ENCODE measurements at regions not wholly inside any gene's neighbourhood (a gene's known extent, or its start where the extent isn't known, plus 50 kb on each side); places are given as distances from the start of the nearest gene placed in this dataset.
"Not testable (repeated sequence)": the region's sequence is repeated elsewhere in the genome, so short reads cannot be mapped to it uniquely, and the experiment has no call there.

DNA sequence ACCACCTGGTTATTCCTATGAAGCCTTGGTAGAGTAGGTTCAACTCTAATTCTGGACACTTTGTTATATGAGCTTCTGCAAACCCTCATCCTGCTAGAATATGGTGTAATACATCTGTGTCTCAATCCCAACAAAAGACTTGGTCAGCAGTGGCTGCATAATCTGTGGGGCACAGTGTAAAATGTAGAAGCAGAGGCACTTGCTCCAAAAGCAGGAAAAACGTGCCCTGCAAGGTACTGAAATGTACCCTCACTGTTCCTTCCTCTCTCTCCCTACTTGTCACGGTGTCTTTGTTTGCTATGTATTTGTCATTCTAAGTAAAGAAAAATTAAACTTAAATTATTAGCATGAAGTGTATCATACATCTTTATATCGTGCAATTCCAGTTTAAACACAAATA is 267.9 kb downstream of the BCL11B start:
- DNase-seq (ENCODE audit: low read depth), result no peak

DNA sequence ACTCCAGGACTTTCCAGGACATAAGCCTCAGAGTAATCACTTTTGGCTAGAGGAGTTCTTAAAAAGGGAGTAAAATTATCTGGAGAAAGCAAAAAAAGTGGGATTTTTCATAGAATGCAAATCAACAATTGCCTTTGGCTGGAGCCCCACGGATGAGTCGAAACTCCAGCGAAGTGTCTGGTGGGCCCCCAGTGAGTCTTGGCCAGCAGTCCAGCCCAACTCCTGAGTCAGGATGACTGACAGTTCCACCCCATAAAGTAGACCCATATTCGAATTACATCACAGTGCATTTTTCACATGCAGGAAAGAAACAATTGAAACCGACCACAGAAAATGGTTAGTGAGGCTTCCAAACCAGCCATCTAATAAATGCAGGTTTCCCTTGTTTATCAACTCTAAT is 265.7 kb downstream of the BCL11B start:
- no peak for DNase-seq (ENCODE audit: low read depth)

DNA sequence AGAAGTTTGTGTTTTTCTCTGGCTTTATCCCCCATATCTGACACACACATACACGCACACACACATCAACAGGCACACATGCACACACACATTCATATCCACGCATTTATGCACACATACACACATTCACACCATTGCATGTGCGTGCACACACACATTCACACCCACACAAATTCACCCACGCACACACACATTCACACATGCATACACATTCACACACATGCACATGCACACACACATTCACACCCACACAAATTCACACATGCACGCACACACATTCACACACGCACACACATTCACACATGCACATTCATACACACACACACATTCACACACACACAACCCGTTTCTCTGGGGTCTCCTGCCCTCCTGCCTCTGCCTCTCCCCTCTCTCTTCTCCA is 264.2 kb downstream of the BCL11B start:
- no peak for DNase-seq (ENCODE audit: low read depth)

DNA sequence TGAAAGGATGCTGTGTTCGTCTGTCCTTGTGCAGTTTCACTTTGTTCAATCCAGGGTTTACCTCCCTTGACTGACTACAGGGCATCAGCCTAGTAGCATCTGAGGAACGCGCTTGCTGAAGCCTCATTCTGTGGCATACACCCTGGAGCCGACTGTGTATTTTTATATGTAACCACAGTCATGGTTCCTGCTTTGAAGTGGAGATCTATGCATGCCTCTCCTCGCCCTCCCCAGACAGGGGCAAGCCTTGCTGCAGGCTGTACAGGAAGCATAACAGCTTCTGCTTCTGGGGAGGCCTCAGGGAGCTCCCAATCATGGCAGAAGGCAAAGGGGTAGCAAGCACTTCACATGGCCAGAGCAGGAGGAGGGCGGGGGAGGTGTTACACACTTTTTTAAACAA is 262.1 kb downstream of the BCL11B start:
- no peak for DNase-seq (ENCODE audit: low read depth)

DNA sequence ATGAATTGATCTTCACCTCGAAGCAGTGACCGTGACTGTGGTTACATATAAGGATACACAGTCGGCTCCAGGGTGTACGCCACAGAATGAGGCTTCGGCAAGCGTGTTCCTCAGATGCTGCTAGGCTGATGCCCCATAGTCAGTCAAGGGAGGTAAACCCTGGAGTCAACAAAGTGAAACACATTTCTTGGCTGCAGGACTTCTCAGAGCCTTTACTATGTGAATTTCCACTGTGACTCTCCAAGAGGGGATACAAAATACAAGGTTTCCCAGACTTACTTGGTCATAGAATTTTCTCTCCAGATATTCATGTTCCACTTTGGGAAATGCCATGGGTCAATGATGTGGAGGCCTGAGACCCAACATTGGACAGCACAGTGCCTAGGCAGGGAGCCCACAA is 260.6 kb downstream of the BCL11B start:
- DNase-seq (ENCODE audit: low read depth), result no peak

DNA sequence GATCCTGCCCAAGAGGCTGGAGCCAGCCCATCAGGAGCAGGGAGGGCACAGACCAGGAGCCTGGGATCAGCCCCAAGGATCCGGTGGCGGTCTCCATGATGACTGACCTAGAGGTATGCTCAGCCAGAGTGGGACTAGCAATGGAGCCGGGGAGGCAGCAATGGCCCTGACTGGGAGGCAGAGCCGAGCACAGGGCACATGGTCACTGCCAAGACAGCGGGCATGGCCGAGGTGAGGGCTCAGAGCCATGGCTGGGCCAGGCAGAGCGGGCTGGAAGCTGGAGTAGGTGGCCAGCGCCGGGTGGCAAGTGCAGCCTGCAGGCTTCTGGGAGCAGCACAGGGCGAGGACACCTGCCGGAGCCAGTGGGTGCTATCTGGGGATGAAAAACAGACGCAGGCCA is 259.3 kb downstream of the BCL11B start:
- DNase-seq (ENCODE audit: low read depth), result no peak

DNA sequence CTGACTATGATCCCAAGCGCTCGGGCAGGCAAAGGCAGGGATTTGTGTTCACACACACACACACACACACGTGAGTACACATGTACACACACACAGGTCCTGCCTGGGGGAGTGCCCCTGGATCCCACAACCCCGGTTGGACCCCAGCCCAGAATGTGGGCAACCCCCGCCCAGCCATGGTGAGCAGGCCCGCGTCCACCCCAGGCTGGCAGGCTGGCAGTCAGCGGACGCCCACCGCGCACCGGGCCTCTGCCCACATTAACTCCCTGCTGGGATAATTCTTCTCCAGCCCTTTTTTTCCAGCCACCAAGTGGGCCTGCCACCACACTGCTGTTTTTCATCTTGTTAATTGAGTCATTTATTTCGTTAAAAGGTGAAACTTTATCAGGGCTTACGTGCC is 256.2 kb downstream of the BCL11B start:
- no peak for DNase-seq (ENCODE audit: low read depth)

DNA sequence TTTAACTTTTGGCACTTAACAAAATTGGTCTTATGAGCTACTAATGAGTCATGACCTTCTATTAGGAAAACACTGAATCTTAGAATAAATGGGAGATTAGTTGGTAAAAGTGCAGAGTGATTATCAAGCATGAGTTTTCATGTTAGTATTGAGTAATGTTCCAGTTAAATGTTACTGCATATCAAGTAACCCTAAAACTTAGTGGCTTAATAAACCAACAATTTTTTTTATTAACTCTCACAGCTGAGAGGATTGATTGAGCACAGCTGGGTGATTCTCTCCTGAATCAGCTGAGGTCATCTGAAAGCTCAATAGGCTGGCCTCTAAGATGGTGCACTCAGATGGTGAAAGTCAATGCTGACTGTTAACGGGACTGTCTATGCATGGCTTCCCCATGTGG is 248.6 kb downstream of the BCL11B start:
- DNase-seq (ENCODE audit: low read depth), result no peak

DNA sequence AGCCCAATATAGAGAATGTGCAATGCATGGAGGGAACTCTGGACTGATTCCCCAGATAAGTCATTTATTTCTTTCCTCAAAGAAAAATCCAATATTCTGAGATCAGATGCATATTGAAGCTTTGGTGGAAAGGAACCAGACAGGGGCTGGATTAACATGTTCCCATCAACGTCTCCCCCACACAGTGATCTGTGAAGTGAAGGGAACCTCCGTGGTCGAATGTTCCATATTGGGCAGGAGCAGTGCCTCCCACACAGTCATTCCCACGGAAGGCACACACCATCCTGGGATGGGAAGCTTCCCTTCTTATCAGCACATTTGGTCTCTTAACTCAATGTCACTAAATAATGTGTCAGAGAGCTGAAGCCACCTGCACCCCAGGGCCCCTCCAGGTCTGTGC is 247.1 kb downstream of the BCL11B start:
- DNase-seq (ENCODE audit: low read depth), result no peak

DNA sequence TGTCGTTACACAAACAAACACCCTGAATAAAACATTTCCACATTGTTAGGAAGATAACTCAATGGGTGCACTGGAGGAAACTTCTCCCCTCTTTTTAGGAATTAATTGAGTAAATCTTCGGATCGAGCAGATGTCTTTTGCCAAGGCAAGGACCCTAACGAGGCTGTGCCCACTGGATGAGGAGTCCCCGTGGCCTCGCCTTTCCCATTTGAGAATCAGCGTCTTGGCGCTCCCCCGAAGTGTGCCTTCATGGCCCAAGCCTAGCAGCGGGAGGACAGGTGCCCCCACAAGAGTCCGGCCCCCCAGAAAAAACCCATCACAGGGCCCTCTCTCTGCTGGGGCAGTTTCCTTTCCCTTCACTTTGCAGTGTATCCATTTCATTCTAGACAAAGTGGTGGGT is 246.6 kb downstream of the BCL11B start:
- no peak for DNase-seq (ENCODE audit: low read depth)

DNA sequence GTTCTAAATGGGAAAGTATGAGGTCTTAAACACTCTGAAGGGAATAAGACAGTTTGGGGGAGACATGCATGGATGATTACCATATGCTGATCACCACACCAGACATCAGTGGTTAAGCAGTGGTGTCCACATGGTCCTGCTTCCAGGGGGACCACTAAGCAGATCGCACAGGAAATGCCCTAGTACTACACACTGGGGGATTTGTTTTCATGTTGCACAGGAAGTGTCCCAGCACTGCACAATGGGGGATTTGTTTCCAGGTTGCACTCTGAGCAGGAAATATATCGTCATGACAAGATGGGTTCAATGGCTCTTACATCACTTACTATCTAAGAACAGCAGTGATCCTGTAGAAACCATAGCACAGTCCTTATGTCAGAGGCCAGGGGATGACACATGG is 245.5 kb downstream of the BCL11B start:
- no peak for DNase-seq (ENCODE audit: low read depth)

DNA sequence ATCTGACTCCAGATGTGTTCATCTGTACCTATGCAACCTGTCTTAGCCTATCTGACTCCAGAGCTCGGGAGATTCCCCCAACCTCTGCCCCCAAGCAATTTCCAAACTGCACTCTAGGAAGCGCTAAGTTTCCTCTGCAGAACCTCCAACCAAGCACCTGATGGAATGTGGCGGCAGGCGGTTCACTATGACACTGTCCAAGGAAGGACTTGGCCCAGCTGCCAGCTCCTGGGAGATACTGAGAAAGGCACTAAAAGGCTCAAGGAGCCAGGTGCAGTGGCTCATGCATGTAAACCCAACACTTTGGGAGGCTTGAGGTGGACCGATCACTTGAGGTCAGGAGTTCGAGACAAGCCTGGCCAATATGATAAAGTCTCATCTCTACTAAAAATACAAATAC is 244.0 kb downstream of the BCL11B start:
- no peak for DNase-seq (ENCODE audit: low read depth)

DNA sequence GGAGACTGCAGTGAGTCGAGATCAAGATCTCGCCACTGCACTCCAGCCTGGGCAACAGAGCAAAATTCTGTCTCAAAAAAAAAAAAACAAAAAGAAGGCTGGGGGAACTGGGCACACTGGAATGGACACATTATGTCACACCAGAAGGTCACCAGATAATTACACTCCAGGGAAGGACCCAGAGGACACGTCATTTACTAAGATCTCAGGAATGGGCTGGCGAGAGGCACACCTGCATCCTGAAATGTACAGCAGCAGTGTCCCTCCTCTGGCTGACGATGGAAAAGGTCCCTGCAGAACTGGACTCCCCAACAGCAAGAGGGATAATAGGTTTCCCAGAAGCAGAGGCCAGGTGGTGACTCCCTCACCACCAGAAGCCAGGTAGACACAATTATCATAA is 243.5 kb downstream of the BCL11B start:
- no peak for DNase-seq (ENCODE audit: low read depth)

DNA sequence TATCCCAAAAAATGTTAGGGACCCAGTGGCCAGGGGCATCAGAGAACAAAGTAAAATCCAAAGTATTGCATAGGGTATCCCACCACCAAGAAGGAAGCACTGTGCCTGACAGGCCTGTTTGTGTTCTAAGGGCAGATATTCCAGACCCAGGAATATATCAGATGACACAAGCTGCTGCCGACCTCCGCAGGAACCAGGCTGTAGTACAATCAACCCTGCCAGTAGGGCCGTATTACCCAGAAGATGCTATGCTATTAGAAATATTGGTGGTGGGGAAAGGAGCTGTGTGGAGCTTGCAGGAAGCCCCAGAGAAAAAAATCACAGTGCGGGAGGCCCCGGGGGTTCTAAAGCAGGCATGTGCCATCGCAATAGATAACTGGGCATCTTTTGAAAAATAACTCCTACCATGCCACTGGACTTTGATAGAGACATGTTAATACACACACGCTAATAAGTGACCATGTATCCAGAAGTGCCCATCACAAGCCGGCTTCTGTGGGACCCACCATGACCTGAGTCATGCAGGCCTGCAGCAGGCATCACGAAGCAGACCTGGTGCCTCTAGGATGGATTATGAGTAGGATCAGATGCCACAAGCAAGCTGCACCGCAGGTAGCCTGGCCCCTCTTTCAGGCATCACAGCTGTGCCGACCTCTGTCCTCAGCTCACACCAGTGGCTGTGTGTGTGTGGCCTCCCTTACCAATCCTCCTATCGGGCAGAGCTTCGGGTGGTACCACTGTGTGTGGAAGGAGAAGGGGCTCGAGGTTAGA is 242.7 kb downstream of the BCL11B start:
- no peak for DNase-seq (ENCODE audit: low read depth)

DNA sequence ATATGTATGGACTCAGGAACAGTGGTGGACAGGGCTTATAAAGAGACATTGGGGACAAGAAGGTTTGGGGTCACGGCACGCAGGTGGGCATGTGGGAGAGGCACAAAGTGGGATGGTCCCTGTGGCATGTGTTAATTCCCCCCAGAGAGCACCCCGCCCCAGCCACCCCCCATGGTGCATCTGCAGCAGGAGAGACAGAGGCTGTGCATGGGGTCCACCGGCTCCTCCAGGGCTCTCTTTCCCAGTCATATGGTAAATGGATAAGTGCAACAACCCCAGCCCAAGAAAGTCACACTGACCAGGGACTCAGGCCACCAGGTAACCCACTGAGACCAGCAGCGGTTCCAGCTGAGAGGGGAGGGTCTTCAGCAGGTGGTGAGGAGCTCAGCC is 242.1 kb downstream of the BCL11B start:
- no peak for DNase-seq (ENCODE audit: low read depth)

DNA sequence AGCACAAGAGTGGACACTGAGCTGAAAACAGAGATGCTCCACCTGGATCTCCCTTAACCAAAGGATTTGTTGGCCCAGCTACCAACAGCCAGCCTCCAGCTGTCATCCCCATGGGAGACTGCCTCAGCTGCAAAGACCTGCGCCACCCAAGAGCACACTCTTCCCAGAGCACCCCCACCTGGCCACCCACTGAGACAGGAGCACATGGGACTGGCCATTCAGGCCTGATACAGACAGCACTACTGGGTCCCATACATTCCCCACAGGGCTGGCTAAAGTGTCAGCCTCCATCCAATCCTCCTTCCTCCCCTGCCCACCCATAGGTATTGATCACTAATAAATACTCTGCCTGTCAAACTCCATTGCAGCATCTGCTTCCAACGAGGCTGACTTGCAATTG is 241.5 kb downstream of the BCL11B start:
- no peak for DNase-seq (ENCODE audit: low read depth)

DNA sequence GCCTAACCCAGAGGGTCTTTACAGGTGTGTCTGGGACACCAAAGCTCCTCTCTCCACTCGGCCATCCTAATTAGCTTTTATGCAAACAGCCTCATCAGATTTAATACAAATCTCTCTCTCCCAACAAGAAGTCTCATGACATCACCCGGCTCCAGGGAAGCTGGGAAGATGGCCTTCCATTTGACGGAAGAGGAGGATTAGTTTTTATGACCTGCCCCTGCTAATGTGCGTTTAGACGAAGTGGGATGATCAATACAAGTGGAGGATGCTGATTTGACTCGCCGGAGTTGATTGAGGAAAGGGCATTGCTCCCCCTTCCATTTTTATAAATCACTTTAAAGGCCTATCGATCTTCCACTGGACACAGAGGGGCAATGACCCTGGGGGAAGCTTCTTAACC is 239.2 kb downstream of the BCL11B start:
- DNase-seq (ENCODE audit: low read depth), result no peak

DNA sequence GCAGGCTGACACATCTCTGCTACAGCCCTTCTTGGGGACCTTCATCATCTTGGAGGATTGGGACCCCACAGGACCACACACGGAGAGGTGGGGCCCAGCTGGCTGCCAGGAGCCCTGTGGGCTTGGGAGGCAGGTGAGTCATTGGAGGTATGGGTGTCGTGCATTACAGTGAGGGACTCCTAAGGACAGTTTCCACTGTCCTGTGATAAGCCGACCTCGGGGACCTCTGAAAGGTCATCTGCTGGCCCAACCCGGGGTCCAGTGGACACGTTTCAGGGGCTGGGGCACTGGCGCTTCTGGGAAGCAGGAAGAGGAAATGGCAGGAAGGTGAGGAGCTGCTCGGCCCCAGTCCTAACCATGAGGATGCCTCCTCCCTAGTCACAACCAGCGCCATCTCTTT is 238.0 kb downstream of the BCL11B start:
- DNase-seq (ENCODE audit: low read depth), result no peak

DNA sequence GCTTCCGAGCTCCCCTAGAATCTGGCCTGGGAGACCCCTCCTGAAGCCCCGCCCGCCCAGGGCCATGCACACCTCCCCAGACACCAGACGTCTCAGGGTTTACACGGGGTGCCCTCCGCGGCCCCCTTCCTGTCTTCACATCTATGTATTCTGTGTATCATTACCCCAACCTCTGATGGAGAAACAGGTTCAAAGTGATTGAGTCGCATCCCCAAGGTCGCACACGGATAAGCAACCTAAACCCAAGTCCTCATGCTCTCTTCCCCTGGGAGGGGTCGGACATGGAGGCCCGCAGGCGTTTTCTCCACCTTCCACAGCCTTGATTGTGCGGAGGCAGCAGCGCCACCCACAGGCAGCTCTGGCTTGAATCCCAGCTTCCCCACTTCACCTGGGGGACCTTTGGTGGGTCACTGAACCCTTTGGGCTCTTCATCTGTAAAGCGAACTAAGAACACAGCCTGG is 237.3 kb downstream of the BCL11B start:
- DNase-seq (ENCODE audit: low read depth), result no peak

DNA sequence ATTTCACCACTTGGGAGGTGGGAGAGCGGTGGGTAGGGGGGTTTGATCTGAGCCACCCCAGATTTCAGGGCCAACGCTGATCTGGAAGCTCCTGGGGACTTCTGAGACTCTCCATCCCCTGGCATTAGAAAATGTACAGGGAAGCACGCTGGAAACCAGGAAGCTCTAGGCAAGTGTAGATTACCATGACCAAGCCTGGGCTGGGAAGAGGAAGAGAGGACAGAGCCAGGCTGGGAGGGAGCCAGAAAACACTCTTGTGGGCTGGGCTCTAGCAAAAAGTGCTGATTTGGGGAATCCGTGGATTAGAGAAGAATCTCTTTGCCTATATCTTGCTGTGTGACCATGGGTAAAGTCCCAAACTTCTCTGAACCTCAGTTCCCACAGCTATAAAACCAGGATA is 236.7 kb downstream of the BCL11B start:
- DNase-seq (ENCODE audit: low read depth), result no peak

DNA sequence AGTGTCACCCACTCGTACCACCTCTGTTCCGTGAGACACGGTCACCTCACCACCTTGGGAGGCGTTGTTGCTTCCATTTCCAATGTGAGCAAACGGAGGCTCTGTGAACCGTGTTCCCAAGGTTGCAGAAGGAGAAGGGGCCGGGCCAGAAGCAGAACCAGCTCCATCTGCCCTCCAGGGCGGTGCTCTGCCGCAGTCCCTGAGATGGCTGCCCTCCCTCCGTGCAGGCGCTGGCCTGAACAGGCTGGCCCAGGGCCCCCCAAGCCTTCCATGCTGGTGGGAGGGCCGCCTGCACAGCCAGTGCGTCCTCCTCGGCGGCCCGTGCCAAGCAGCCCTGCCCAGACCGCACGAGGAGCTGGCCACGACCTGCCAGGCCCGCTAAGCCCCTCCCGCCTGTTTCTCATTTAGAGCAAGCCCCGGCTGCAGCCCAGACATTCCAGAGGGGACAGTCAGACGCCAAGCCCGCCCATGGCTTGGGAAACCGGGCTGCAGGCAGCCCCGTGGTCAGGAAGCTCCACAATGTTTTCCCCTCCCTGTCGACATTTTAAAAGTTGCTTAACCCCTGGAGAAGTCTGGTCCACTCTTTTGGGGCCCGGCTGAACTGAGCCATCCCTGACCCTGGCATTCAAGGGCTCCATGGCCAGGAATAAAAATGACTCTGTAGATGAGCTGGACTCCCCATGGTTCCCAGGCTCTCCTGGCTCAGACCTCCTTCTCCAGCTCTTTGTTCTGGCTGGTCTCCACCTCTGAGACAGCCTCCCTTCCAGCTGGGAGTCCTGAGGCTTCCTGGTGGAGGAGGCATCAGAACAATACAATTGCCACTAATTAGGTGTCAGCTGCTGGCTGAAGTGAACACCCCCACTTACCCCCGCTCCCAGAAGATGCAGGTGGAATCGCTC is 236.0 kb downstream of the BCL11B start:
- DNase-seq (ENCODE audit: low read depth), result peak; percentile 63

DNA sequence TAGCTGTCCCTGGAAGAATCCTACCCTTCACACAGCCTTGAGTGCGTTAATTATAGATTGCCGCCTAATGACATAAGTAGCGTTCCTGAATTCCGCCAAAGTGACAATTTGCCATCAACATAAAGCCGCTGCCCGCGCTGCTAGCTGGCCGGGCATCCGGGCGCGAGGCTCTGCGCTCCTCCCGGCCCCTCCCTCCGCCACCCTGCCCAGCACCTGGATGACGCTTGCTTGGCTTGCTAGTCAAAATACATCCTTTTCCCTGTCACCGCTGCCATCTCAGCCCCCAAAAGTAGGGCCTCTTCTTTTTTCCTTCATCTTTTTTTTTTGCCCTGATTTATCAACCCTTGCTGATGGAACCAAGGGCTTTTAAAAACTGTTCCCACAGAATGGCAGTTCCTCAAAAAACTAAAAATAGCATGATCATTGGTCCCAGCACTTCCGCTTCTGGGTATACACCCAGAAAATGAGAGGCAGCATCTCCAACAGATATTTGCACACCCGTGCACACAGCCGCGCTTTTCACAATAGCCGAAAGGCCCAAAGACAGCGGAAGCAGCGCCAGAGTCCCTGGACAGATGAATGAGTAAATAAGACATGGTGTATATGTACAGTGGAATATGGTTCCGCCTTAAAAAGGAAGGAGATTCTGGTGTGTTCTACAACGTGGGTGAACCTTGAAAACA is 235.2 kb downstream of the BCL11B start:
- DNase-seq (ENCODE audit: low read depth), result no peak

DNA sequence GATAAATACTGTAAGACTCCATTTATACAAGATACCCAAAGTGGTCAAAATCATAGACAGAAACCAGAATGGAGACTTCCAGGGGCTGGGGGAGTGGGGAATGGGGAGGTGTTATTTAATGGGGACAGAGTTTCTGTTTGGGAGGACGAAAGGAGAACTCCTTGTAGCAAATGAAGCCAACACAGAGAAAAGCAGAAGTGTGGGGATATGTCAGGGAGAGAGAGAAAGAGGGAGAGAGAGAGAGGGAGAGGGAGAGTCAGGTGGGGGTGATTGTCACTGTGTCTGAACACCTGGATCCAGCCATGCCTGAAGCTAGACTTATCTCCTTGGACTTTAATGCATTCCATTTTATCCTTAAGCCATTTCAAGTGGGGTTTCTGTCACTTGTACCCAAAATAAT is 234.7 kb downstream of the BCL11B start:
- DNase-seq (ENCODE audit: low read depth), result not testable (repeated sequence)

Data from non-pigmented ciliary epithelial cell (primary cell).